ENCODE measurements at regions not wholly inside any gene's neighbourhood (a gene's known extent, or its start where the extent isn't known, plus 50 kb on each side); places are given as distances from the start of the nearest gene placed in this dataset.

- FAIRE-seq, result no peak
- Histone ChIP-seq H3K9me3 (ENCODE audit: insufficient read depth in 2 of 2, low read depth in 1 of 2, low read length in 1 of 2) (no peaks in the 10 kb centered on the region), H2BK5ac (ENCODE audit: low read depth, low read length) (no peak overlapping the region), H3K14ac (ENCODE audit: insufficient read length) (no peak overlapping the region), H3K4me3 (ENCODE audit: extremely low read depth in 1 of 4, insufficient read depth in 2 of 4, low read depth in 3 of 4, low read length in 4 of 4) (no peak overlapping the region), H4K5ac (ENCODE audit: insufficient read length, low read depth, low read length) (no peak overlapping the region), H2AFZ (ENCODE audit: low read length) (no peak overlapping the region), H3K4me1 (replicated peaks in 1 of 4; ENCODE audit: control insufficient read depth in 3 of 4, insufficient read depth in 4 of 4, low read length in 3 of 4) (no peaks in the 10 kb centered on the region), H3K79me2 (ENCODE audit: control insufficient read depth in 1 of 2, insufficient read depth in 2 of 2, low read length in 2 of 2) (no peaks in the 10 kb centered on the region), H3K9ac (replicated peaks in 1 of 4; ENCODE audit: extremely low read depth in 1 of 4, low read depth in 3 of 4, low read length in 3 of 4) (no peak overlapping the region), H3K4ac (replicated peaks; ENCODE audit: insufficient read length, low read depth, low read length) (no peak overlapping the region), H2BK15ac (ENCODE audit: low read length) (no peak overlapping the region), H3K4me2 (ENCODE audit: insufficient read depth in 1 of 2, low read depth in 2 of 2, low read length in 2 of 2) (no peak overlapping the region), H3K27ac (ENCODE audit: low read depth, low read length) (no peak overlapping the region), H3K18ac (ENCODE audit: extremely low read depth, low read length) (no peak overlapping the region), H2BK20ac (ENCODE audit: low read length) (no peak overlapping the region), H2BK12ac (ENCODE audit: low read depth, low read length) (no peak overlapping the region), H3K23me2 (ENCODE audit: low read depth, low read length) (no peaks in the 10 kb centered on the region), H2AK5ac (ENCODE audit: low read depth, low read length) (no peak overlapping the region), H4K8ac (ENCODE audit: extremely low read depth, insufficient read depth, low read length) (no peak overlapping the region), H4K20me1 (replicated peaks in 1 of 2; ENCODE audit: control insufficient read depth in 1 of 2, insufficient read depth in 2 of 2, low read length in 2 of 2) (no peaks in the 10 kb centered on the region), H3K23ac (ENCODE audit: insufficient read length) (no peak overlapping the region), H3K27me3 (replicated peaks in 1 of 4; ENCODE audit: control insufficient read depth in 3 of 4, extremely low read depth in 1 of 4, insufficient read depth in 3 of 4, low read length in 3 of 4) (no peaks in the 10 kb centered on the region), H3K56ac (replicated peaks; ENCODE audit: insufficient read length, low read depth, low read length) (no peak overlapping the region), H4K91ac (replicated peaks; ENCODE audit: insufficient read length, low read length) (no peak overlapping the region), H2BK120ac (replicated peaks; ENCODE audit: low read depth, low read length) (no peak overlapping the region), H3K79me1 (ENCODE audit: low read depth, low read length) (no peaks in the 10 kb centered on the region), H3K36me3 (ENCODE audit: control insufficient read depth in 2 of 4, insufficient read depth in 4 of 4, low read length in 3 of 4) (no peaks in the 10 kb centered on the region)
- TF ChIP-seq FOSL1 (IDR thresholded peaks at IDR 0.05; ENCODE audit: insufficient read depth, low read depth, low read length) (no peak), USF2 (IDR thresholded peaks at IDR 0.05; ENCODE audit: low read length) (no peak), SIX5 (IDR thresholded peaks at IDR 0.05; ENCODE audit: low read depth, low read length) (no peak), JUND (IDR thresholded peaks at IDR 0.05; ENCODE audit: low read length) (no peak)
- WGBS, 2 experiments (ENCODE audit: extremely low coverage in 1 of 2, insufficient coverage in 1 of 2, insufficient read length in 1 of 2, insufficient replicate concordance in 2 of 2, low coverage in 1 of 2, low lambda C conversion rate in 2 of 2, missing lambda C conversion rate in 1 of 2), result 86% methylated on average over 2 of the region's 2 CpGs; no CpG with 5 or more reads in 1 of the 2 experiments
- no peak for DNase-seq (ENCODE audit: low read depth in 1 of 2, low spot score in 2 of 2)
- ChIA-PET POLR2A (ENCODE audit: partially characterized antibody) (no interaction called here), CTCF (ENCODE audit: partially characterized antibody) (interaction anchor here (0.7 to 0.9 kb wide), 2 partner anchors 9 to 21 kb away, joined by 3 read pairs; no protein-coding TSS in a partner anchor)
Measured at GRCh38 chr4:155488691-155489090, 111.9 kb upstream of the MAP9 start.

Data from H1 (cell line).